ENCODE measurements at regions not wholly inside any gene's neighbourhood (a gene's known extent, or its start where the extent isn't known, plus 50 kb on each side); places are given as distances from the start of the nearest gene placed in this dataset.

GRCh38 chr4:126047114-126047513 lies 732.4 kb downstream of the FAT4 start:
- H3K4me3 Mint-ChIP-seq = no peak overlapping the region
- no peaks in the 10 kb centered on the region for H3K27me3 Mint-ChIP-seq (ENCODE audit: low read depth)
- no peak for DNase-seq
- no peaks in the 10 kb centered on the region for H3K4me1 Mint-ChIP-seq (ENCODE audit: low read depth)
- no peak for ATAC-seq (replicated peaks in 1 of 2)
- no peak overlapping the region for H3K27ac Mint-ChIP-seq
- no peaks in the 10 kb centered on the region for H3K36me3 Mint-ChIP-seq (ENCODE audit: insufficient read depth in 2 of 2)
- H3K9me3 Mint-ChIP-seq = peaks cover 3 to 6% of the 10 kb centered on the region in 2 donors

DNA sequence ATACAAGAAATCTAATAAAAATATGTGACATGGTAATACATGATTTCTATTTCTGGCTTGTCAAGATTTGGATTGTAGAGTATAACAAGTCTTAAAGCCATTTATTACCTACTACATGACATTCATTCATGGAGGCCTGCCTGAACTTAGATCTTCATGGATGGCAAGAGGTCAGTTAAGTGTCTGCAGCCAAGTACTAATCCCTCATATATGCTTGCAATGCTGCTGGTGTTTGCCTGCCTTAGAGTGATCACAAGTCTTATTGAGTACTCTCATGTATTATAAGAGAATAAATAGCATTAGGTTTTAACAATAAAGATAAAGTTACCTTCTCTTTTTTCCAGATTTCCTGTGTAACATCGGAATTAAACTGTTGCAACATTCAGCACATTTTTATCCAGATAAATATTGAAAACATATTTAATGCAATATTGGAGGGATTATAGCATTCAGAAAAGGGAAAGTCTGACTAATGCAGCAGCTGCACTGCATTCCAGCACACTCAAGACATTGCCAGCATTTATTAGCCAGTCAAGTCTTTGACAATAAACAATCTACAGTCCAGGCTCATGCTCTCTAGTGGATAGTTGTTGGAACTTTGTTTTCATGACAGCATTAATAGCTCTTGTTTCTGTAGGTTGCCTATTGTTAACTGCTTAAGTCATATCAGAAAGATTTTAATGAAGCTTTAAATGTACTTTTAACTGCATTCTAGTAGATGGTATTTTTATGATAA lies 737.1 kb downstream of the FAT4 start:
- H3K4me3 Mint-ChIP-seq = no peak overlapping the region

DNA sequence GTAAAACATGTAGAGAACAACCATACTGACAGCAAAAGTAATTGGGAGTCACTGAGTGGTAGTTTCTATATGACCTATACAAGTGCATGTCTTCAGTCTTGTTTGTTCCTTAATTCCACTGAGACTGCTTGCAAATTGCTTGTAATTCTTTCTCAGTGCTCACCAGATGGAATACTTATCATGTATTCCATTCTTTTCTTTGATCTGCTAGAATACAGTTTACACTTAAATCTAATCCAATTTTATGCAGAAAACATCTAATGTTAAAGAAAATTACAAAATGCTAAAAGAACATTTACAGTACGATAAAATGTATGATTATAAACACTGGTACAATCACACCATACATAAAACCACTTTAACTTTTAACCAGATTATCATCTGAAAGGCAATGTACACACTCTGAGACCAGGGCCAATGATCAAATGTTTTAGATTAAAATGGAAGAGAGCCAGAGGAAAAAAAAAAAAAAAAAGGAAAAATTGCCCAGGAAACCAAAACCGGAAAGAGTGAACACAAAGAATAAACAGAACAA lies 741.4 kb downstream of the FAT4 start:
- H3K4me3 Mint-ChIP-seq = no peak overlapping the region
- DNase-seq (no peak), ATAC-seq (replicated peaks in 1 of 2) (no peak)
- no peaks in the 10 kb centered on the region for H3K27me3 Mint-ChIP-seq (ENCODE audit: low read depth)
- H3K9me3 Mint-ChIP-seq = peaks cover 0 to 5% of the 10 kb centered on the region in 2 donors
- H3K27ac Mint-ChIP-seq = no peak overlapping the region
- no peaks in the 10 kb centered on the region for H3K36me3 Mint-ChIP-seq (ENCODE audit: insufficient read depth in 2 of 2)
- H3K4me1 Mint-ChIP-seq (ENCODE audit: low read depth) = no peaks in the 10 kb centered on the region

More for the DNA sequence above, 737.1 kb downstream of the FAT4 start:
- Mint-ChIP-seq H3K4me1 (ENCODE audit: low read depth) (no peaks in the 10 kb centered on the region), H3K9me3 (peaks cover 0 to 7% of the 10 kb centered on the region in 2 donors), H3K36me3 (ENCODE audit: insufficient read depth in 2 of 2) (no peaks in the 10 kb centered on the region), H3K27ac (no peak overlapping the region), H3K27me3 (ENCODE audit: low read depth) (no peaks in the 10 kb centered on the region)
- ATAC-seq (replicated peaks in 1 of 2) (no peak), DNase-seq (no peak)

GRCh38 chr4:126057371-126057770 lies 742.6 kb downstream of the FAT4 start:
- H3K27me3 Mint-ChIP-seq (ENCODE audit: low read depth) = no peaks in the 10 kb centered on the region
- no peak overlapping the region for H3K27ac Mint-ChIP-seq
- peaks cover 0 to 10% of the 10 kb centered on the region in 2 donors for H3K9me3 Mint-ChIP-seq
- no peaks in the 10 kb centered on the region for H3K36me3 Mint-ChIP-seq (ENCODE audit: insufficient read depth in 2 of 2)
- H3K4me1 Mint-ChIP-seq (ENCODE audit: low read depth) = no peaks in the 10 kb centered on the region
- ATAC-seq (replicated peaks in 1 of 2) = no peak
- no peak overlapping the region for H3K4me3 Mint-ChIP-seq
- no peak for DNase-seq

DNA sequence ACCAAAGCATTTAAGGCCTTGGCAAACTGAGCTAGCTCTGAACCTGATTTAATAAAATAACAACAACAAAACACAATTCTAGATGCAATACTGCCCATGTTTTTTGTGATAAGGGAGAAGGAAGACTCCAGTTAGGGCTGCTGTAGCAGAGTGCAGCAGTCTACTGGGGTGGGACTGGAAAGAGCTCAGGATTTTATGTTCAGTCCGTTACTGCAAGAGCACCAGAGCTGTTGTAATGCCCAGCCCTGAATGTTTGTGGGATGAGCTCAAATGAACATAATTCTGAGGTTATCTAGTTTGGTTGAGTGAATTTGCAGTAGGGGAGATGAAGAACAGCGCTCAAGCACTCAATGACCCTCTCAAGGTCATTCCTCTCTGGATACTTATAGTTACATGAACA lies 743.8 kb downstream of the FAT4 start:
- DNase-seq (no peak), ATAC-seq (replicated peaks in 1 of 2) (no peak)
- no peaks in the 10 kb centered on the region for H3K27me3 Mint-ChIP-seq (ENCODE audit: low read depth)
- H3K27ac Mint-ChIP-seq = no peak overlapping the region
- no peaks in the 10 kb centered on the region for H3K4me1 Mint-ChIP-seq (ENCODE audit: low read depth)
- H3K36me3 Mint-ChIP-seq (ENCODE audit: insufficient read depth in 2 of 2) = no peaks in the 10 kb centered on the region
- H3K4me3 Mint-ChIP-seq = no peak overlapping the region
- peaks cover 2 to 10% of the 10 kb centered on the region in 2 donors for H3K9me3 Mint-ChIP-seq

DNA sequence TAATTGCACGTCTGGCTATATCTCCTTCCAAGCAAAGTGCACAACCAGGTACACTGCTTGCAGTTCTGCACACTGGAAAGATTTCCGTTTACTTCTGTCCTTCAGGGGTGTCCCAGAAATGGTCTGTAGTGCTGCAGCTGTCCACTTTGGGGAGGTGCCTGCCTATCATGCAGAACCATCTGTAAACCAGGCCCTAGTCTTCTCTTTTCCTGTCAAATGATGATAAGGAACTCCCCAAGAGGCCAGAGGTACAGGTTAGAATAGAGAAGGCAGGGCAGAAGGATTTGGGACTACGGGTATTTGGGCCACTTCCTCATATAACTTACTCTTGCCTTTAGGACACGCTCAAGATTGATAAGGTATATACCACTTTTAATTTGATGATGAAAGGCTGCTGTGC lies 746.9 kb downstream of the FAT4 start:
- H3K27me3 Mint-ChIP-seq (ENCODE audit: low read depth) = no peaks in the 10 kb centered on the region
- no peaks in the 10 kb centered on the region for H3K4me1 Mint-ChIP-seq (ENCODE audit: low read depth)
- no peak overlapping the region for H3K4me3 Mint-ChIP-seq
- ATAC-seq (replicated peaks in 1 of 2) (no peak), DNase-seq (no peak)
- no peak overlapping the region for H3K27ac Mint-ChIP-seq
- H3K9me3 Mint-ChIP-seq = peaks cover 4 to 5% of the 10 kb centered on the region in 2 donors
- H3K36me3 Mint-ChIP-seq (ENCODE audit: insufficient read depth in 2 of 2) = no peaks in the 10 kb centered on the region

GRCh38 chr4:126065016-126065415 lies 750.3 kb downstream of the FAT4 start:
- no peak overlapping the region for H3K4me3 Mint-ChIP-seq
- no peaks in the 10 kb centered on the region for H3K36me3 Mint-ChIP-seq (ENCODE audit: insufficient read depth in 2 of 2)
- H3K4me1 Mint-ChIP-seq (ENCODE audit: low read depth) = no peaks in the 10 kb centered on the region
- peaks cover 5 to 7% of the 10 kb centered on the region in 2 donors for H3K9me3 Mint-ChIP-seq
- ATAC-seq (replicated peaks in 1 of 2) = no peak
- H3K27me3 Mint-ChIP-seq (ENCODE audit: low read depth) = no peaks in the 10 kb centered on the region
- no peak for DNase-seq
- H3K27ac Mint-ChIP-seq = no peak overlapping the region

GRCh38 chr4:126071346-126072333 lies 756.9 kb downstream of the FAT4 start:
- no peak overlapping the region for H3K4me3 Mint-ChIP-seq
- no peaks in the 10 kb centered on the region for H3K4me1 Mint-ChIP-seq (ENCODE audit: low read depth)
- no peaks in the 10 kb centered on the region for H3K36me3 Mint-ChIP-seq (ENCODE audit: insufficient read depth in 2 of 2)
- H3K27ac Mint-ChIP-seq = no peak overlapping the region
- no peaks in the 10 kb centered on the region for H3K27me3 Mint-ChIP-seq (ENCODE audit: low read depth)
- no peak for DNase-seq
- H3K9me3 Mint-ChIP-seq = peaks cover 5 to 6% of the 10 kb centered on the region in 2 donors
- ATAC-seq (replicated peaks in 1 of 2) = no peak

DNA sequence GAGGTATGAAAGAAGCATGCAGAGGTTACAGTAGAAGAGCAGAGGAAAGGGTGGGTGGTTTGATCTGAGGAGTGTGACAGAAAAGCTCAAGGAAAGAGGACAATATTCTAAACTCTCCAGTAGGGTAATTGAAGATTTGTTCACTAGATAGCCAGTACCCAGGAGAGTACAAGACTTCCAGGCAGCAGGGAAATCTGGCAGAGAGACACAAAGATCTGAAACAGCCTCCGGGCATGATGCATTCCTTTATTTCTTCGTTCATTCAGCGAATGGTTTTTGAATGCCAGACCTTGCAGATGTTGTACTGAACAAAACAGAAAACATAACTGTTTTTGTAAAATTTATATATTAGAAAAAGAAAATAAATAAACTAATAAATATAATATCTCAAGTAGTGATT lies 766.6 kb downstream of the FAT4 start:
- Mint-ChIP-seq H3K36me3 (ENCODE audit: insufficient read depth in 2 of 2) (peaks cover 0 to 3% of the 10 kb centered on the region in 2 donors), H3K4me3 (no peak overlapping the region), H3K4me1 (ENCODE audit: low read depth) (no peaks in the 10 kb centered on the region), H3K27ac (no peak overlapping the region), H3K27me3 (ENCODE audit: low read depth) (no peaks in the 10 kb centered on the region), H3K9me3 (peaks cover 4 to 9% of the 10 kb centered on the region in 2 donors)
- no peak for ATAC-seq (replicated peaks in 1 of 2)
- DNase-seq = no peak

GRCh38 chr4:126086041-126086440 lies 771.3 kb downstream of the FAT4 start:
- no peak overlapping the region for H3K4me3 Mint-ChIP-seq

GRCh38 chr4:126087101-126087500 lies 772.3 kb downstream of the FAT4 start:
- H3K9me3 Mint-ChIP-seq = peaks cover 1 to 2% of the 10 kb centered on the region in 2 donors
- no peaks in the 10 kb centered on the region for H3K27me3 Mint-ChIP-seq (ENCODE audit: low read depth)
- no peaks in the 10 kb centered on the region for H3K4me1 Mint-ChIP-seq (ENCODE audit: low read depth)
- H3K36me3 Mint-ChIP-seq (ENCODE audit: insufficient read depth in 2 of 2) = no peaks in the 10 kb centered on the region
- H3K27ac Mint-ChIP-seq = no peak overlapping the region
- H3K4me3 Mint-ChIP-seq = no peak overlapping the region
- ATAC-seq (replicated peaks in 1 of 2) = no peak
- no peak for DNase-seq

More at GRCh38 chr4:126086041-126086440, 771.3 kb downstream of the FAT4 start:
- Mint-ChIP-seq H3K27ac (no peak overlapping the region), H3K27me3 (ENCODE audit: low read depth) (no peaks in the 10 kb centered on the region), H3K36me3 (ENCODE audit: insufficient read depth in 2 of 2) (peaks cover 0 to 3% of the 10 kb centered on the region in 2 donors), H3K4me1 (ENCODE audit: low read depth) (no peaks in the 10 kb centered on the region), H3K9me3 (peaks cover 3 to 9% of the 10 kb centered on the region in 2 donors)
- ATAC-seq (replicated peaks in 1 of 2) = no peak
- no peak for DNase-seq

GRCh38 chr4:126097155-126097799 lies 782.5 kb downstream of the FAT4 start:
- DNase-seq = no peak
- Mint-ChIP-seq H3K4me3 (no peak overlapping the region), H3K27ac (no peak overlapping the region), H3K9me3 (peaks cover 5 to 10% of the 10 kb centered on the region in 2 donors), H3K4me1 (ENCODE audit: low read depth) (no peaks in the 10 kb centered on the region), H3K27me3 (ENCODE audit: low read depth) (no peaks in the 10 kb centered on the region), H3K36me3 (ENCODE audit: insufficient read depth in 2 of 2) (no peaks in the 10 kb centered on the region)
- no peak for ATAC-seq (replicated peaks in 1 of 2)

GRCh38 chr4:126106658-126107057 lies 791.9 kb downstream of the FAT4 start:
- no peak overlapping the region for H3K27ac Mint-ChIP-seq
- H3K4me3 Mint-ChIP-seq = no peak overlapping the region
- no peaks in the 10 kb centered on the region for H3K4me1 Mint-ChIP-seq (ENCODE audit: low read depth)
- ATAC-seq (replicated peaks in 1 of 2) (no peak), DNase-seq (no peak)
- H3K9me3 Mint-ChIP-seq = peaks cover 6 to 7% of the 10 kb centered on the region in 2 donors
- H3K36me3 Mint-ChIP-seq (ENCODE audit: insufficient read depth in 2 of 2) = peaks cover 0 to 3% of the 10 kb centered on the region in 2 donors
- H3K27me3 Mint-ChIP-seq (ENCODE audit: low read depth) = no peaks in the 10 kb centered on the region

Data from activated T-cell treated with anti-CD3 and anti-CD28 coated beads, Interleukin-2, amount 50 U/mL, for 72 hours (primary cell).